ENCODE measurements at regions not wholly inside any gene's neighbourhood (a gene's known extent, or its start where the extent isn't known, plus 50 kb on each side); places are given as distances from the start of the nearest gene placed in this dataset.
"Not testable (repeated sequence)": the region's sequence is repeated elsewhere in the genome, so short reads cannot be mapped to it uniquely, and the experiment has no call there.

DNA sequence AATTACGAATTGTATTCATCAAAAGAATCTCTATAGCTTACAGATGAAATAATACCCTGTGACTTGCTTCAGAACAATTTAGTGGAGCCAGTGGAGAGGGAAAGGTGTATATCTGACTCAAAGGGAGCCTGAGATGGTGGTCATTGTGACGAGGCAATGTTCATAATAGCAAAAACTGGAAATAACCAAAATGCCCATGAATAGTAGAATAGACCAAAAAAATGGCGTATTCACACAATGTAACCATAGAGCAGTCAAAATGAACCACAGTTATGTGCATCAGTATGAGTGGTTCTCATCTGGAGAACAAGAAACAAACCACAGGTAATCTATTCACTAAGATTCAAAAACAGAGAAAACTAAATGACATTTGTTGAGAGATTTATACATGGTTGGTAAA is 125.3 kb upstream of the CLNK start:
- DNase-seq: no peak

DNA sequence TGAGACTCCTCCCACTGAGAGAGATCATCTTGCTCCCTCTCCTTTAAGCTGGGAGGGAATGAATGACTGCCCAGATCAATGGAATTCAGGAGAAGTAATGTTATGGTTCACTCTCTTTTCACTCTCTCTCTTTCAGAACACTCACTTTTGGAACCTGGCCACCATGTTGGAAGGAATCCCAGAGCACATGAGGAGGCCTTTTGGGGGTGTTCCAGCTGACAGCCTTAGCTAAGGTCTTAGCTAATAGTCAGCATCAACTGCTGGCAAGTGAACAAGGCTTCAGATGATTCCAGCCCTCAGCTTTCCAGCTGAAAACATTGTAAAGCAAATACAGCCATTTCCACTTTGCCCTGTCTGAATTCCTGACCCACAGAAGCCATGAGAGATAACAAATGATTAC is 124.0 kb upstream of the CLNK start:
- peak; percentile 90 for DNase-seq

DNA sequence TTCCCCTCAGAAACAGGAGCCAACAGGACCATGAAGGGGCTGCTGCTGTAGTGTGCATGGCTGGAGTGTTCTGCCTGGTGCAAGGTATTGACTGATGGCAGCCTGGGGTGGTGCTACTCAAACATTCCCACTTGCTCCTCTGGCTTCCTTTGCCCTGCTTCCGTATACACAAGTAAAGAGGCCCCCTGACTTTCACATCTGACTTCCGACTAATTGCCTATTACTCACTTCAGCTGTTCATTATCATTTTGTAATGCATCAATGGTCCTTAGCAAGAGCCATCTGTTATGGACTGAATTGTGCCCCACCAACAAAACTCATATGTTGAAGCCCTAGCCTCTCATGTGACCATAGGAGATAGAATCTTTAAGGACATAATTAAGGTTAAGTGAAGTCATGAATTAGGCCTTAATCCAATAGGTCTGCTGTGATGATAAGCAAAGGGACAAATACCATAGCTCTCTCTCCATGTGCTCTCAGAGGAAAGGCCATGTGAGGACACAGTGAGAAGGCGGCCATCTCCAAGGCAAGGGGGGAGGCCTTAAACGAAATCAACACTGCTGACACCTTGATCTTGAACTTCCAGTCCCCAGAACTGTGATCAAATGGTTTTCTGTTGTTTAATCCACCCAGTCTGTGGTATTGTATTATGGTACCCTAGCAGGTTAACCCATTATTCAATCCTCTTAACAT is 122.5 kb upstream of the CLNK start:
- no peak for DNase-seq

DNA sequence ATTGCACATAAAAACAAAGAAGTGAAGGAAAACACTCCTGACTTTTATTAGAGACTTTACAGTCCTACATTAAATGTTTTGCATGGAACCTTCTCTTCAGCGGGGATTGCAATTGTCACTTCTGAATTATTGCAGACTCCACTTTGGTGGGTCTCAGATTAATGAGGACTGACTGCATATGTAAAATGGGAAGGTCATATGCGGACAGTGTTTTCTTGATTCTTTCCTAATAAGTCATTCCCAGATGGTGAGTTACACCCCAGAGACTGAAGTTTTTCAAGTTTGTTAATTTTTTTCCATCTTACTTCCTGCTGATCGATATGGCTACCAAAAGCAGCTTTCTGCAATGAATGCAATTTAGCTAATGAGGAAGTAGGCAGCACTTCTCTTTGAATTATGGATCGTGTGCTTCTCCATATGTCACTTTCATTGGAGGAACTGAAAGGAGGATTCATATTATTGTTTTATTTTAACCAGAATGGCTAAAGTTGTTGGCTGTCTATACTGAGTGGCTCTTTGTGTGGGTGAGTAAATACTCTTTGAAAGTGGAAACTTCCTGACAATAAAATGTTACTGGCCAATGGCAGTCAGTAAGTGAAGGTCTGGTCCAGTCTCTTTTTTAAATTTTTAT is 119.3 kb upstream of the CLNK start:
- no peak for DNase-seq

DNA sequence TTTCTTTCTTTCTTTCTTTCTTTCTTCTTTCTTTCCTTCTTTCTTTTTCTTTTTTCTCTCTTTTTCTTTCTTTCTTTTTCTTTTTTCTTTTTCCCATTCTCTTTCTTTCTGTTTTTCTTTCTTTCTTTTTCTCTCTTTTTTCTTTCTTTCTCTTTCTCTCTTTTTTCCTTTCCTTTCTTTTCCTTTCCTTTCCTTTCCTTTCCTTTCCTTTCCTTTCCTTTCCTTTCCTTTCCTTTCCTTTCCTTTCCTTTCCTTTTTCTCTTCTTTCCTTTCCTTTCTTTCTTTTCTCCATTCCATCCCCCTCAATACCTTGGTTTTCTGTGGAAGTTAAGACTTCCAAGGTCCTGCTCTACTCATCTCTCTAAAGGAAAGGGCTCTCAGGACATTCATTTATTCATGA is 102.8 kb upstream of the CLNK start:
- DNase-seq: no peak

DNA sequence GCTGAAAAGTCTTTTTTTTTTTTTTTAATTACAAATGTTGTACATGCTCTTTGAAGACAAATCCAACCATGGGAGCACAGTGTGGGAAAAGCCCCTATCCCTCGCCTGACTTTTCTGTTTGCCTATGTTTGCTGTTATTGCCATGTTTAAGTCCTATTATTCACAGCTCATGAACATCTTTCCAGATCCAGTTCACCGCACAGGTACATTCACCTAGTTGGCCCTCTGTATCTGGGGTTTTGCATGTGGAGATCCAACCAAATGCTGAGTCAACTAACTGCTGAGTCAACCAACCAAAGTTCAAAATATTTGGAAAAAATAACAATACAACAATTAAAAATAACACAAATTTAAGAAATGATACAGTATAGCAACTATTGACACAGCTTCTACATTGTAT is 100.1 kb upstream of the CLNK start:
- no peak for DNase-seq

DNA sequence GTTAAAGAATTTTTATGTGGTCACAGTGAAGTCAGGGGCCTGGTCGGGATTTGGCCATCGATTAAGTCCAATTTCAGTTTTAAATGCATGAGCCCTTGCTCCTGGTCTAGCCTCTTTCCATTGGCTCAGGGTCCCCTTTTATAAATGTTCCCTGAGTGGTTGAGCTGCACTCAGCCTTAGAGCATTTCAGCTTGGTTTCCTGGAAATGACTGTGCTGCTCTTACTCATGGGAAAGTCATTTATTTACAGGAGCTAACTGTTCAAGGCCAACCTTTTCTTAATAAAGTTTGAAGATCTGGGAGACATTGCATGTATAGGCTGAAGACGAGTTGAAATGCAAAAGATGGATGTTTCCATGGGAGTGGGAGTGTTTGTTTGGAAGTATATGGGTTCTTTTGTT is 98.8 kb upstream of the CLNK start:
- peak; percentile 17 for DNase-seq

DNA sequence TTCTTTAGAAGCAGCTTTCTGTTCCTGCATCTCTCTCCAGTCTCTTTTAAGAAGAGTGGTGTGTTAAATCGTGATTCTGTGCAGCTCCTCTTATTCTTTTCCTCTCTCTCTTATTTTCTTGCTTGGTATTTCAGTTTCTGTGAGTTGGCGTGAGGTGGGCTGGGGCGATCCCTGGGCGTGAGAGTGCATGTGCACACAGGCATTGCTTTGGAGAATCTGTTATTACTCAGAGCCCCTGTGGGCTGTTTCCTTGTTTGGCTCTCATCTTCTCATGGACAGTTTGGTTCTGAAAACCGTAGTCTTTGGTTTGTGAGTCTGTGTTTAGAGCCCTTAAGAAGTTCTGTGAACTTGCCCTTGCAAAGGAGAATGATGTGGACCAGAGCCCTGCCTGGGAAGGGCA is 97.2 kb upstream of the CLNK start:
- DNase-seq: no peak

DNA sequence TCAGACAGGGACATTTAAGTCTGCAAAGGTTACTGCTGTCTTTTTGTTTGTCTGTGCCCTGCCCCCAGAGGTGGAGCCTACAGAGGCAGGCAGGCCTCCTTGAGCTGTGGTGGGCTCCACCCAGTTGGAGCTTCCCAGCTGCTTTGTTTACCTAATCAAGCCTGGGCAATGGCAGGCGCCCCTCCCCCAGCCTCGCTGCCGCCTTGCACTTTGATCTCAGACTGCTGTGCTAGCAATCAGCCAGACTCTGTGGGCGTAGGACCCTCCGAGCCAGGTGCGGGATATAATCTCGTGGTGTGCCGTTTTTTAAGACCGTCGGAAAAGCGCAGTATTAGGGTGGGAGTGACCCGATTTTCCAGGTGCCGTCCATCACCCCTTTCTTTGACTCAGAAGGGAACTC is 96.2 kb upstream of the CLNK start:
- not testable (repeated sequence) for DNase-seq

DNA sequence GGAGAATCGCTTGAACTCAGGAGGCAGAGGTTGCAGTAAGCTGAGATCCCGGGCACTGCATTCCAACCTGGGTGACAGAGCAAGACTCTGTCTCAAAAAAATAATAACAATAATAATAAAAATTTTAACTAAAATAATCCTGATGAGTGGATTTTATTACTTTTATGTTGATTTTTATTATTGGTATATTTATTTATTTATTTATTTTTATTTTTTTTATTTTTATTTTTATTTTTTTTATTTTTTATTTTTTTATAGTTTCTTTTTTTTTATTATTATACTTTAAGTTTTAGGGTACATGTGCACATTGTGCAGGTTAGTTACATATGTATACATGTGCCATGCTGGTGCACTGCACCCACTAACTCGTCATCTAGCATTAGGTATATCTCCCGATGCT is 90.6 kb upstream of the CLNK start:
- not testable (repeated sequence) for DNase-seq

DNA sequence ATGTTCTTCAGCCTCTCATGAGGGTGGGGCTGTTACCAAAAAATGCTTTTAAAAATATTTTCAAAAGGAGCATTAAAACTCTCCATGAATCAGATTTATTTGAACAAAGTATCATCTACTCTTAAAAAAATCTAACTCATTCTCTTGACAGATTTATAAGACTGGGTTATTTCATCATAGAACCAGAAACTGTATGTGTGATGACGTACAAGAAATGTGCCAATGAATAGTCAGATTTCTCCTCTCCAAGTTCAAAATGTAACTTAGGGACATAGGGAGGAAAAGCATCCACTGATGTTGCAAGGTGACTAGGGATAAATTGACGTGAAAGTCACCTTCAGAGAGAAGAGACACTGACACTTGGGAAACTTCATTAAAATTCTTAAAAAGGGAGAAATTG is 89.1 kb upstream of the CLNK start:
- DNase-seq: no peak

DNA sequence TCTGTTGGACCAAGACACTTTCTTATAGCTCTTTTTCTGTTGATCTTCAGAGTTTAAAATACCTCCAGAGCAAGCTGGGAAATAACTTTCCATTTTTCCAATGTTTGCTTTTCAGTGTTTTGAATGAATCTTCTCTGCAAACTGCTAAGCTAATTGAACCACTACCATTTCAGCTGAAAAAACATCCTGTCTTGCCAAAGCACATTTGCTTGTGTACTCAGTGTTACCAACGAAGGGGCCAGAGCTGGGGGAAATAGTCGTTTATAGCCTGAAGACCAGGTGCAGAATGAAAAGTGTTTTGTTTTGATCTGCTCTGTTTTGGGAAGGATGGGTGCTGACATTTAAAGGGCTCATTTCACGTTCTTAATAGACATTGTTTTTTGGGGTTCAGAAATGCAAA is 88.4 kb upstream of the CLNK start:
- DNase-seq: peak; percentile 53

DNA sequence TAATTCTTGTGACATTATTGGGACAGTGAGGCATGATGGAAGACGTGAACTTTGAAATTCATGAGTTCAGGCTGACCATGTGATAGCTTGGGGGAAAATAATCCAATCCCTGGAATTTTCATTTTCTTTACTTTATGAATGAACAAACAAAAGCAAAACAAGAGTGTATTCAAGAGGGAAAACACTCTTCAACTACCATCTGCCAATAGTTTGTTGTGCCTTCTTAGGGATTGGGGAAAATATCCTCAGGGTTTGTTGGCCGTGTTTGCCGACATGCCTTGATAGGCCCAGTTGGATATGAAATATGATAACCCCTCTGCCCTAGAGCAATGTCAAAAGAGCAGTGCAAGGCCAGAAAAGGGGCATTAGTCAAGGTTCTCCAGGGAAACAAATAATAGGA is 80.8 kb upstream of the CLNK start:
- no peak for DNase-seq

DNA sequence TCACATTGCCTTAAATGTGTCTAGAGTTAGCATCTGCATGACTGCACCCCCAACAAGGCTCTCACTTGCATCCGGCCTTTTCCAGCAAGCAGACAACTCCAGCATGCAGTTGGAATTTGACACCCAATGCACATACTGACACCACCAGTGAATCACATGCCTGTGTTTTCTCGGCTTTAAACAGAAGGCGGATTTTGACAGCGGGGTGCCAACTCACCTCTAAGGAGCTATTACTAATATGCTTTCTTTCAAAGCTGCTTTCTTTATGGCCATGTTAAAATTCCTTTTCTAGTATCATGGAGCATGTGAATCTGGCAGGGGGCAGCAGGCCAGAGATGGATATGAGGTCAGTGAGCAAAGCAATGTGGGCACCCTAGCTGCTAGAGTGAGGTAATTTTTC is 78.0 kb upstream of the CLNK start:
- peak; percentile 14 for DNase-seq

DNA sequence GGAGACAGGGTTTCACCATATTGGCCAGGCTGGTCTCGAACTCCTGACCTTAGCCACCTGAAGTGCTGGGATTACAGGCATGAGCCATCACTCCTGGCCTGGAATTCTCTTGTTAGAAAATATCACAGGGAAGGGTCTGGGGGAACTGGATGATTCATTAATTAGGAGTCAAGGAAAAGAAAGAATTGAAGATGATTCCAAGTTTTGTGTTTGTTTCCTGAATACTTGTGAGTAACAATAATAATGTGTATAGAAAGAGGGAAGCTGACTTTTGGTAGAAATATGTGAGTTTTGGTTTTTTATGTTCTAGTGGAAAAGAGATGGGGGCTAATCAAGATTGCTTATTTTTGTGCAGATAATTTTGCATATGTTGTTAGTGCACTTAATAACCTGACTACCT is 77.3 kb upstream of the CLNK start:
- no peak for DNase-seq

DNA sequence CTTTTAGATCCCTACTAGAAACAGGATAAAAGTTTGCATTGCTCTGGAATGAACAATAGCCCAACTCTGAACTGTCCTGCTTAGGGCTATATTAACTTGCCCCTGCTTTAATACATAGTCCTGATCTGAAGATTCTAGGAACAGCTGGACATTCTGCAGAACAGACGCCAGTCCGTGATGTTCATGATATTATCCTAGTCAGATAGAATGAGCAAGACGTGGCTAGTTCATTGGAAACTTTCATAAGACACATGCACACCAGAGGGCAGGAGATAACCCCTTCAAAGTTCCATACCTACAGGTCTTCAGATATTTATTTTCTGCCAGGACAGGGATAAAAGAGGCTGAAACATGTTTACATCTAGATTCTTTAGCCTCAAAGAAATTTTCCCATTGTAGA is 75.5 kb upstream of the CLNK start:
- DNase-seq: no peak

DNA sequence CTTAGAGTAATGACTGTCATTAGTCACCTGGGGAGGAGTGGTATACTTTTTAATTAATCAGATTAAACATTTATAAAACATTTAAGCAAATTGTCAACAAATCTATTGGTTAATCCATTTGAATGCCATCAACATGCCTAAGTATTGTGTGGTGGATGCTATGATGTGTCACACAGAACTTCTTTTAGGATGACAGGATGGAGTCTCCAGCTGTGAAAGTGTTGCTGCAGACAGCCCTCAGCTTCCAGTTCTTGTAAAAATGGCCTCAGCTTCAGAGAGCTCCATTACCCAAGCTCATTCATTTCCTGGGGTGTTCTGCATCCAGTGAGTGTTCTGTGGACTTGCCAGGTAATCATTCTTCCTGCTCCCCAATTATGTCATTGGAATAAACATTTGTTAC is 74.3 kb upstream of the CLNK start:
- DNase-seq: no peak

DNA sequence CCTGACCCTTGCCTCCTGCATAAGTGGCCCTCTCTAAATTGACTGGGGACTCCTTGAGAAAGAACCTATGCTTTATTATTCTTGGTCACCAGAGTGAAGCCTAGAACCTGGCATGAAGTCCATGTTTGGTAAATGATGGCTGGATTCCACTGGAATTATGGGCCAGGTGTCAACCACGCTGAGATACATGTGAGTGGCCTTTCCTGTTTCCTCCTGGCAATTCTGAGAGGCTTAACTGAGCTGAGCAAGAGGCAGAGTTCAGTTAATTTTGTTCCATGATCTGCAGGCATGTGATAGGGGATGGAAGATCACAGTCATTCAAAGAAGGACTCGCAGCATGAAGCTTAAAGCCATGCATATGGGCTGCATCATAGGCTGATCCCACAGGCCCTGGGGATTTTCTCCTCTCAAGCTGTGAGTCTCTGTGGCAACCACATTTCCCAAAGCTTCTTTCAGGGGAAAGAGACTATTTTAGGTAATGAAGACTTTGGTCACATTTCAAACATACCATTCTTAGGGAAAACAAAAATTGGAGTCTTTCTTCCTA is 69.4 kb upstream of the CLNK start:
- DNase-seq: no peak

DNA sequence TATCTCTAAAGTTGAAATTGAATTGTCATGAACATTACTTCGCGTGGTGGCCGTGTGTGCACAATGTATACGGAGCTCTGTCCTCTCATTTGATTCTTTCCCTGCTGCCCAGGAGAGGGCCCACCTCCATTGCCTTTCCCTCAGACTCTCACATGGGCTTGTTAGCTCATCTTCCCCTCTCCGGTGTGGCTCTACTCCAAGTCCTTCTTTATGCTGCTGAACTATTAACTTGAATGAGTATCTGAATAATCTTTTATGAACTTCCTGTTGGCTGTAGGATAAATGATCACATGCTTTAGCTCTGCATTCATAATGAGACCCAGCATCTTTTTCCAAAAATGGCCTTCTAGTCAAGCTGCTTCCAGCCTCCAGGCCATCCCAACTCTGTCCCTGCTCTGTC is 68.8 kb upstream of the CLNK start:
- no peak for DNase-seq

DNA sequence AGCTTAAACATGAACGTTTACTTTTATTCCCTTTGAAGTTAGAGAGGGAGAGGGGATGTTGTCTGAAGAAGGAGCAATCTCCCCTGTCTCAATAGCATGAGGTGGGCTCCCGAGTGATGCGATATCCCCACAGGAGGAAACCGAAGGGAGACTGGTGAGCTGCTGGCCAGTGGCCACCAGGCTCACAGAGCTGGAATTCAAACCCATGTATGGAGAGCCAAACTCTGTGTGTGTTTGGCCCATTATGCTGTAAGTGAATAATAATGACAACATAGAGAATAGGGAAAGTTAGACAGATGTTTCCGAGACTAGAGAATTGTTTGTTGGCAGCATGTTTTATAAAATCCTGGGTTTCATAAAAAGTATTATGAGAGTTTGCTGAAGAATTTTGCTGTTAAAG is 66.1 kb upstream of the CLNK start:
- peak; percentile 44 for DNase-seq

DNA sequence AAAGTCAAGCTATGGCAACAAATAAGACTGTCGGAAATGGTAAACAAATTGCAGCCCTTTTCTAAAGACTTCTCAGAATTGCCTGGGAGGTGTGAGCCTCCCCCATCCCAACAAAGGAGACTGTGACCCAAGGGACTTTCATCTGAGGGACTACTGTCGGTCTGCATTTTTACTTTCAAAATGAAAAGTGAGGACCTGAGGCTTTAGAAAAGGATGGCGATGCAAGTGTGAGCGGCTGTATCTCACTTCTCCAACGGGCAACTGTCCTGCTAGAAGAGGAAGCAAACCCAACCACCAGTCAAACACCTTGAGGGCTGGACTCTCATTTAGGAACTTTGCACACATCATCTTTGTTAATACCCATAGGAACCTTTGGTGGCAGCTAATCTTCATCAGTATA is 62.6 kb upstream of the CLNK start:
- no peak for DNase-seq

DNA sequence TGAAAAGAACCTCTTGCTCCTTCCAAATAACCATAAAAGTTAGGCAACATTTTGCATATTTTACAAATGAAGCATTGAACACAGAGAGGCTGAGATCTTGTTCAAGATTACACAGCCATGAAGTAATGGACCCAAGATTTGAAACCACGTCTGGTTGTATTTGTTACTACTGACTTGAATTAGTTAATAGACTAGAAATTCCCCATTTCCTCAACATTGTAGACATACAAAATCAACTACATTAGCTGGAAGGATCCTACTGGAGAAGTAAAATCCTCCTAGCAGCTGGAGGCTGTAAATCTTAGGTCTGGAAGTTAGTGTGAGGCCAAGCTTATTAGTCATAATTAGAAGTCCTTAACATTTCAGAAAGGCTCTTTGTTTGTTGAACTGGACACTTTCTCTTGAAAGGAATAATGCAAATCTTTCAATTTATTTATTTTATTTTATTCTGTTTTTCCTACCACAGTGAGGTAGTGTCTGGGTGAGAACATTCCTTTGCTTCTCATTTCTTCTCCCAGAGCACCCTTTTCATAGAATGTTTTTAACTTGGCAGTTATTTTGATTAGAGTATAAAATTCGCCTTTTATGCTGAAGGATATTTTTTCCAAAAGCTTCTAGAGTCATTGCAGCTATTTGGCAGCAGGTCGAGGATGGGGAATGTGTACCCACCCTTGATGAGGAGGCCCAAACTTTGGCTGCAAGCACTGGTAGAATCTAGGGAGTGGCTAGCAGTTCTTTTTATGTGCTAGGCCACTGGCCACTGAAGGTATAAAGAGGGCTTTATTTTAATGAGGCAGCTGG is 62.0 kb upstream of the CLNK start:
- peak; percentile 20 for DNase-seq

DNA sequence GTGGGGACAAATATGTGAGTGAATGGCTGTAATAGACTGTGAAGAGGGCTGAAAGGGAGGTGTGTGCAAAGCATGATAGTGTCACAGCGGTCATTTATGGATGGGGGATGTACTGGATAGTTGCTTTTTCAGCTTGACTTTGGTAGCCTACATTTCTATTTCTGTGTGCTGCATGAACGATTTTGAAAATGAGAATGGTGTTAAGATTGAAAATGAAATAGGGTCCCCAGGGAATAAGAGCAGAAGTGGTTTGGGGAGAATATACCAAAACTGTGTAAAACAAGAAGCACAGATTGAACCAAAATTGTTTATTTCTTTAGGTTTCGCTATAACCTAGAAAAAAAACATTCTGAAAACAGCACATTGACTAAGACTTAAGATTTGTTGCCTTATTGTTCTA is 58.8 kb upstream of the CLNK start:
- no peak for DNase-seq
